LNCaP clone FGC (cell line): ENCODE measurements at regions not wholly inside any gene's neighbourhood (a gene's known extent, or its start where the extent isn't known, plus 50 kb on each side); places are given as distances from the start of the nearest gene placed in this dataset.

Experiments used
- DNase-seq: peaks from one replicate; pipeline ENCODE4 v3.0.0-alpha.2; 2011; ENCODE audit warnings: low read depth
- H3K4me3 ChIP-seq: 2 replicates; pipeline ENCODE4 v1.5.1; 2011; ENCODE audit warnings: mild to moderate bottlenecking, low read depth, low read length, control low read depth
- CTCF ChIP-seq: IDR thresholded peaks from 2 replicates; pipeline ENCODE4 v1.5.1; 2012; ENCODE audit warnings: mild to moderate bottlenecking; ENCODE audit not compliant: control insufficient read depth, insufficient read depth; ENCODE audit errors: extremely low read depth

DNA sequence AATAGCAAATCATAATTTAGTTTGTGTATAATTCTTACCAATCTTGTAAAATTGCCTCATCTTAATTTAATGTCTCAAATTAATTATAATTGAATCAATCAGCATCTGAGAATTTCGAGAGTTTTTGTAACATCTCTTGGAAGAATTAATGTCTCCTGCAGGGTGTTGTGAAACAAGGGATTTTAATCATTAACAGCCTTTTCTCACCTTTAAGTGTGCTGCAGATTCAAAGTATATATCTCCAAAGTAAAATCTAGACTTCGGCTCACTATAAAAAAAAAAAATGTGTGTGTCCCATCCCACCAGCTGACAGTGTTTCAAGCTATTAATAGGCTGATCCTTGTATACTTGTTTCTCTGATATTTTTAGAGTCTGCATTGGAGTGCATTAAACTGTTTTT lies 603.1 kb downstream of the ETNK1 start:
- no peak for TF ChIP-seq CTCF
- no peak overlapping the region for H3K4me3 ChIP-seq
- no peak for DNase-seq

GRCh38 chr12:23230899-23231298 lies 605.9 kb downstream of the ETNK1 start:
- TF ChIP-seq CTCF: no peak
- no peak overlapping the region for H3K4me3 ChIP-seq
- no peak for DNase-seq

- TF ChIP-seq CTCF: no peak
- DNase-seq: no peak
- H3K4me3 ChIP-seq: no peak overlapping the region
These were observed 611.3 kb downstream of the ETNK1 start for GRCh38 chr12:23236066-23236780.

DNA sequence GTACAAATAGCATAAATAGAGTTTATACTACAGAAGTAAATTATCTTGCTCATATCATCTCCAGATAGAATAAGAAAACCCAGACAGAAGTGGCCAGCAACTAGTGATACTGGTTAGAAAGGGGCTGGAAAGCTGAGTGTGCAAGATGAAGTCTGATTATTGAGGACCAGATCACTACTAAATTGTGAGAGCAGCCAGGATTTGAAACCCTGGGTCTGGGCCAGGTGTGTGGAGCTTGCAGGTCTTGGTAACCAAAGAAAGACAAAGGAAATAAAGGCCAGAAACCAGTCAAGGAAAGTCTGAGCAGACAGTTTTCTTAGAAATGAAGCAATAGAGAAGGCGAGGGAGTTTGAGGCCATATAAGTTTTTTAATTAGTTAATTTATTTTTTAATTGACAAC lies 611.8 kb downstream of the ETNK1 start:
- no peak for DNase-seq
- no peak for TF ChIP-seq CTCF
- no peak overlapping the region for H3K4me3 ChIP-seq

DNA sequence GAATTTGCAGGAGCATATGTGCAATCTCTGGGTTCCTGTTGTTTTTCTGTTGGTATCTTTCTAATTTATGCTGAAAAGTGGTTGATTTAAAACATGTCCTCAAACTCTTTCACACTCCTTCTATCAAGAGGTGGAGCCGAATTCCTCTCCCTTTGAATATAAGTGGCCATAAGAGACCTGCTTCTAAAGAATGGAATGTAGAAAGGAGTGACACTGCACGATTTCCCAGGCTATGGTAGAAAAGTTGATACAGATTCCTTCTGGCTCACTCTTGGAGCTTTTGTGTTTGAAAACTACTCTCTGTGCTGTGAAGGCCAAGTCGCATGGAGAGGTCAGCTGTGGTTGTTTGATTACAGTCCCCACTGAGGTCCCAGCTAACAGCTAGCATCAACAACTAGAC lies 613.2 kb downstream of the ETNK1 start:
- H3K4me3 ChIP-seq: no peak overlapping the region
- DNase-seq: no peak
- no peak for TF ChIP-seq CTCF

DNA sequence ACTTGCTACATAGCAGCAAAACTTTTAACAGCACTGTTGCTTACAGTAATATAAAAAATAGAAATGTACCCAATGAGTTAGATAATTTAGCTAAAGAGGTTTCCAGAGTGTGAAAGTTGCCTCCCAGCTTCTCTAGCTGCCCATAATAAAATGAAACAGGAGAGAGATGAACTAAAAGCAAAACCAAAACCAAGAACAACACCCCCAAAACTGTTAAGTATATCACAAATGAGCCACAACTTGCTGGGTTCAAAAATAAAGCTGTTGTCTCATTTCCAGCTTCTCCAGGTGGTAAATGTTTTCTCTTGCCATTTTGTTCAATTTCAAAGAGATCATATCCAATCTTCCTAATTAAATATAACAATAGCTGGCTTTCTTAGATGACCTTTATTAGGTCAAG lies 614.0 kb downstream of the ETNK1 start:
- TF ChIP-seq CTCF: no peak
- DNase-seq: no peak
- H3K4me3 ChIP-seq: no peak overlapping the region

GRCh38 chr12:23245186-23245585 lies 620.2 kb downstream of the ETNK1 start:
- no peak for DNase-seq
- no peak for TF ChIP-seq CTCF

More at GRCh38 chr12:23245186-23245585, 620.2 kb downstream of the ETNK1 start:
- no peak overlapping the region for H3K4me3 ChIP-seq
